Liver (tissue), 8 donors: ENCODE measurements at regions not wholly inside any gene's neighbourhood (a gene's known extent, or its start where the extent isn't known, plus 50 kb on each side); places are given as distances from the start of the nearest gene placed in this dataset.

Source experiments
- DNase-seq: peaks from one replicate; pipeline ENCODE4 v3.0.0-alpha.2; 2017; ENCODE audit warnings: low spot score
- H3K27ac ChIP-seq, 2 donors: one replicate each; pipeline ENCODE4 v1.7.0; 2013; ENCODE audit warnings: inconsistent platforms in 2 of 2, low read length in 2 of 2, control low read depth in 1 of 2, low read depth in 1 of 2, mild to moderate bottlenecking in 1 of 2
- H3K27me3 ChIP-seq, 4 donors: one replicate each; pipeline versions ENCODE4 v1.6.1 to v1.7.0; 2013; ENCODE audit warnings: low read length in 3 of 4, inconsistent platforms in 1 of 4, mild to moderate bottlenecking in 1 of 4, moderate library complexity in 1 of 4; ENCODE audit not compliant: control insufficient read depth in 4 of 4, insufficient read depth in 4 of 4
- H3K36me3 ChIP-seq, 4 donors: one replicate each; pipeline versions ENCODE4 v1.6.1 to v1.7.0; 2013; ENCODE audit warnings: low read length in 3 of 4, mild to moderate bottlenecking in 3 of 4, low read depth in 1 of 4, moderate library complexity in 1 of 4; ENCODE audit not compliant: control insufficient read depth in 4 of 4, insufficient read depth in 3 of 4
- H3K4me1 ChIP-seq, 4 donors: one replicate each; pipeline versions ENCODE4 v1.6.1 to v1.7.0; 2013; ENCODE audit warnings: low read length in 3 of 4, mild to moderate bottlenecking in 3 of 4, moderate library complexity in 1 of 4; ENCODE audit not compliant: control insufficient read depth in 4 of 4, insufficient read depth in 4 of 4
- H3K4me3 ChIP-seq, 3 donors: one replicate each; pipeline versions ENCODE4 v1.6.1 to v1.7.0; 2013; ENCODE audit warnings: low read length in 3 of 3, control low read depth in 1 of 3, low read depth in 1 of 3, mild to moderate bottlenecking in 1 of 3
- H3K9ac ChIP-seq, 2 donors: one replicate each; pipeline ENCODE4 v1.7.0; 2013; ENCODE audit warnings: low read length in 2 of 2, mild to moderate bottlenecking in 2 of 2, moderate library complexity in 2 of 2, control low read depth in 1 of 2, low read depth in 1 of 2
- H3K9me3 ChIP-seq, 4 donors: one replicate each; pipeline versions ENCODE4 v1.6.1 to v1.7.0; 2013; ENCODE audit warnings: low read length in 3 of 4; ENCODE audit not compliant: control insufficient read depth in 4 of 4
- EGR1 ChIP-seq, 2 donors: IDR thresholded peaks; 2 replicates each; pipeline ENCODE4 v1.6.1; 2016 to 2018; ENCODE audit warnings: antibody characterized with exemption in 2 of 2, low read depth in 2 of 2
- FOXA1 ChIP-seq: IDR thresholded peaks from 2 replicates; pipeline ENCODE4 v1.6.1; 2016; ENCODE audit warnings: antibody characterized with exemption
- FOXA2 ChIP-seq: IDR thresholded peaks from 2 replicates; pipeline ENCODE4 v1.6.1; 2016; ENCODE audit warnings: antibody characterized with exemption
- HNF4A ChIP-seq, 2 donors: conservative IDR thresholded peaks; 2 replicates each; pipeline ENCODE4 v1.6.1; 2016; ENCODE audit warnings: antibody characterized with exemption in 2 of 2, mild to moderate bottlenecking in 2 of 2
- HNF4G ChIP-seq: IDR thresholded peaks from 2 replicates; pipeline ENCODE4 v1.6.1; 2016; ENCODE audit warnings: antibody characterized with exemption
- JUND ChIP-seq, 2 donors: IDR thresholded peaks; 2 replicates each; pipeline ENCODE4 v1.6.1; 2016; ENCODE audit warnings: antibody characterized with exemption in 2 of 2
- NR2F2 ChIP-seq: IDR thresholded peaks from 2 replicates; pipeline ENCODE4 v1.6.1; 2016; ENCODE audit warnings: antibody characterized with exemption
- RAD21 ChIP-seq, 2 donors: IDR thresholded peaks; 2 replicates each; pipeline ENCODE4 v1.6.1; 2016; ENCODE audit warnings: antibody characterized with exemption in 2 of 2, mild to moderate bottlenecking in 2 of 2
- REST ChIP-seq: IDR thresholded peaks from 2 replicates; pipeline ENCODE4 v1.6.1; 2016; ENCODE audit warnings: antibody characterized with exemption, mild to moderate bottlenecking
- RXRA ChIP-seq, 2 donors: IDR thresholded peaks; 2 replicates each; pipeline ENCODE4 v1.6.1; 2017 to 2018; ENCODE audit warnings: antibody characterized with exemption in 2 of 2, mild to moderate bottlenecking in 1 of 2
- SP1 ChIP-seq: IDR thresholded peaks from 2 replicates; pipeline ENCODE4 v1.6.1; 2018; ENCODE audit warnings: antibody characterized with exemption, mild to moderate bottlenecking
- TAF1 ChIP-seq: conservative IDR thresholded peaks from 2 replicates; pipeline ENCODE4 v1.6.1; 2016; ENCODE audit warnings: antibody characterized with exemption, mild to moderate bottlenecking
- ZBTB33 ChIP-seq: IDR thresholded peaks from 2 replicates; pipeline ENCODE4 v1.6.1; 2016; ENCODE audit warnings: antibody characterized with exemption
- WGBS: extraction: QIAGEN DNeasy Blood & Tissue Kit; methylation state at CpG from one replicate; pipeline ENCODE4 v1.1.7; 2013; 5-methylcytosine and 5-hydroxymethylcytosine counted together
- TF ChIP-seq, protein P1 (sequence below): IDR thresholded peaks from 2 replicates; pipeline ENCODE4 v1.6.1; 2016; ENCODE audit warnings: antibody characterized with exemption
- TF ChIP-seq, protein P2 (sequence below): IDR thresholded peaks from 2 replicates; pipeline ENCODE4 v1.6.1; 2016; ENCODE audit warnings: antibody characterized with exemption
- TF ChIP-seq, protein P3 (sequence below): fragments of 150-350 bp; IDR thresholded peaks from 2 replicates; pipeline ENCODE4 v1.5.1; 2017; ENCODE audit warnings: improper control_type of control experiment, low read depth, low read length; ENCODE audit not compliant: missing input control
- donor health status: healthy.
- donor health status: healthy.
- donor health status: healthy.
- donor health status: healthy.
- donor health status: healthy.

- Histone ChIP-seq H3K4me1 (no peaks in the 10 kb centered on the region), H3K27ac (no peak overlapping the region), H3K4me3 (no peak overlapping the region), H3K9ac (no peak overlapping the region), H3K36me3 (no peaks in the 10 kb centered on the region), H3K9me3 (no peaks in the 10 kb centered on the region), H3K27me3 (no peaks in the 10 kb centered on the region)
- no peak for DNase-seq
- TF ChIP-seq SP1, result no peak
- TF ChIP-seq, protein P1, sequence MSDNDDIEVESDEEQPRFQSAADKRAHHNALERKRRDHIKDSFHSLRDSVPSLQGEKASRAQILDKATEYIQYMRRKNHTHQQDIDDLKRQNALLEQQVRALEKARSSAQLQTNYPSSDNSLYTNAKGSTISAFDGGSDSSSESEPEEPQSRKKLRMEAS, result no peak
- TF ChIP-seq, protein P2, sequence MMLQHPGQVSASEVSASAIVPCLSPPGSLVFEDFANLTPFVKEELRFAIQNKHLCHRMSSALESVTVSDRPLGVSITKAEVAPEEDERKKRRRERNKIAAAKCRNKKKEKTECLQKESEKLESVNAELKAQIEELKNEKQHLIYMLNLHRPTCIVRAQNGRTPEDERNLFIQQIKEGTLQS, result no peak
- TF ChIP-seq FOXA1, result no peak
- no peak for TF ChIP-seq TAF1
- TF ChIP-seq RAD21 (IDR thresholded peaks at IDR 0.05), result no peak
- no peak for TF ChIP-seq HNF4G
- TF ChIP-seq ZBTB33, result no peak
- TF ChIP-seq HNF4A (conservative IDR thresholded peaks at IDR 0.05), result no peak
- no peak for TF ChIP-seq JUND (IDR thresholded peaks at IDR 0.05)
- no peak for TF ChIP-seq REST
- TF ChIP-seq FOXA2, result no peak
- TF ChIP-seq NR2F2, result no peak
- no peak for TF ChIP-seq EGR1 (IDR thresholded peaks at IDR 0.05; ENCODE audit: low read depth in 2 of 2)
- no peak for TF ChIP-seq RXRA (IDR thresholded peaks at IDR 0.05)
- TF ChIP-seq, protein P3, sequence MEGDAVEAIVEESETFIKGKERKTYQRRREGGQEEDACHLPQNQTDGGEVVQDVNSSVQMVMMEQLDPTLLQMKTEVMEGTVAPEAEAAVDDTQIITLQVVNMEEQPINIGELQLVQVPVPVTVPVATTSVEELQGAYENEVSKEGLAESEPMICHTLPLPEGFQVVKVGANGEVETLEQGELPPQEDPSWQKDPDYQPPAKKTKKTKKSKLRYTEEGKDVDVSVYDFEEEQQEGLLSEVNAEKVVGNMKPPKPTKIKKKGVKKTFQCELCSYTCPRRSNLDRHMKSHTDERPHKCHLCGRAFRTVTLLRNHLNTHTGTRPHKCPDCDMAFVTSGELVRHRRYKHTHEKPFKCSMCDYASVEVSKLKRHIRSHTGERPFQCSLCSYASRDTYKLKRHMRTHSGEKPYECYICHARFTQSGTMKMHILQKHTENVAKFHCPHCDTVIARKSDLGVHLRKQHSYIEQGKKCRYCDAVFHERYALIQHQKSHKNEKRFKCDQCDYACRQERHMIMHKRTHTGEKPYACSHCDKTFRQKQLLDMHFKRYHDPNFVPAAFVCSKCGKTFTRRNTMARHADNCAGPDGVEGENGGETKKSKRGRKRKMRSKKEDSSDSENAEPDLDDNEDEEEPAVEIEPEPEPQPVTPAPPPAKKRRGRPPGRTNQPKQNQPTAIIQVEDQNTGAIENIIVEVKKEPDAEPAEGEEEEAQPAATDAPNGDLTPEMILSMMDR, result no peak
- 98% methylated on average over 1 of the region's 1 CpG for WGBS
Measured at GRCh38 chr9:2263111-2263510, 248.0 kb downstream of the SMARCA2 start.

GRCh38 chr9:2263665-2264064, 248.5 kb downstream of the SMARCA2 start:
- Histone ChIP-seq H3K4me3 (no peak overlapping the region), H3K4me1 (no peaks in the 10 kb centered on the region), H3K36me3 (no peaks in the 10 kb centered on the region), H3K9me3 (no peaks in the 10 kb centered on the region), H3K27me3 (no peaks in the 10 kb centered on the region), H3K9ac (no peak overlapping the region), H3K27ac (no peak overlapping the region)
- no peak for TF ChIP-seq TAF1
- TF ChIP-seq FOXA1, result no peak
- TF ChIP-seq JUND (IDR thresholded peaks at IDR 0.05), result no peak
- TF ChIP-seq ZBTB33, result no peak
- no peak for TF ChIP-seq HNF4A (conservative IDR thresholded peaks at IDR 0.05)
- TF ChIP-seq, protein P1, result no peak
- TF ChIP-seq EGR1 (IDR thresholded peaks at IDR 0.05; ENCODE audit: low read depth in 2 of 2), result no peak
- TF ChIP-seq SP1, result no peak
- 68% methylated on average over 3 of the region's 3 CpGs for WGBS
- no peak for DNase-seq
